ENCODE measurements at regions not wholly inside any gene's neighbourhood (a gene's known extent, or its start where the extent isn't known, plus 50 kb on each side); places are given as distances from the start of the nearest gene placed in this dataset.
"Not testable (repeated sequence)": the region's sequence is repeated elsewhere in the genome, so short reads cannot be mapped to it uniquely, and the experiment has no call there.

GRCh38 chr7:68185631-68186456 is 1189.2 kb downstream of the TYW1 start:
- H3K9me3 ChIP-seq: no peaks in the 10 kb centered on the region
- no peaks in the 10 kb centered on the region for H3K4me1 ChIP-seq (ENCODE audit: insufficient read depth)
- no peak overlapping the region for H3K27ac ChIP-seq
- WGBS, 3 donors: 30 to 52% (median 38%) methylated on average over 16 of the region's 16 CpGs
- H3K4me3 ChIP-seq: no peak overlapping the region
- DNase-seq: no peak
- no peaks in the 10 kb centered on the region for H3K27me3 ChIP-seq
- intact Hi-C loops (cut with DNase I): no loop called here
- no peak for TF ChIP-seq EP300 (IDR thresholded peaks at IDR 0.05)
- TF ChIP-seq, protein P1, sequence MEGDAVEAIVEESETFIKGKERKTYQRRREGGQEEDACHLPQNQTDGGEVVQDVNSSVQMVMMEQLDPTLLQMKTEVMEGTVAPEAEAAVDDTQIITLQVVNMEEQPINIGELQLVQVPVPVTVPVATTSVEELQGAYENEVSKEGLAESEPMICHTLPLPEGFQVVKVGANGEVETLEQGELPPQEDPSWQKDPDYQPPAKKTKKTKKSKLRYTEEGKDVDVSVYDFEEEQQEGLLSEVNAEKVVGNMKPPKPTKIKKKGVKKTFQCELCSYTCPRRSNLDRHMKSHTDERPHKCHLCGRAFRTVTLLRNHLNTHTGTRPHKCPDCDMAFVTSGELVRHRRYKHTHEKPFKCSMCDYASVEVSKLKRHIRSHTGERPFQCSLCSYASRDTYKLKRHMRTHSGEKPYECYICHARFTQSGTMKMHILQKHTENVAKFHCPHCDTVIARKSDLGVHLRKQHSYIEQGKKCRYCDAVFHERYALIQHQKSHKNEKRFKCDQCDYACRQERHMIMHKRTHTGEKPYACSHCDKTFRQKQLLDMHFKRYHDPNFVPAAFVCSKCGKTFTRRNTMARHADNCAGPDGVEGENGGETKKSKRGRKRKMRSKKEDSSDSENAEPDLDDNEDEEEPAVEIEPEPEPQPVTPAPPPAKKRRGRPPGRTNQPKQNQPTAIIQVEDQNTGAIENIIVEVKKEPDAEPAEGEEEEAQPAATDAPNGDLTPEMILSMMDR (IDR thresholded peaks at IDR 0.05): no peak
- TF ChIP-seq POLR2A (IDR thresholded peaks at IDR 0.05): no peak
- no peaks in the 10 kb centered on the region for H3K36me3 ChIP-seq

- no peak for DNase-seq
- no peaks in the 10 kb centered on the region for H3K27me3 ChIP-seq
- H3K27ac ChIP-seq: no peak overlapping the region
- intact Hi-C loops (cut with DNase I): no loop called here
- no peak overlapping the region for H3K4me3 ChIP-seq
- H3K36me3 ChIP-seq: no peaks in the 10 kb centered on the region
- TF ChIP-seq POLR2A (IDR thresholded peaks at IDR 0.05) (no peak), EP300 (IDR thresholded peaks at IDR 0.05) (no peak)
- TF ChIP-seq, protein P1 (IDR thresholded peaks at IDR 0.05): no peak
- WGBS, 3 donors: 72 to 82% (median 79%) methylated on average over 7 of the region's 7 CpGs
- H3K9me3 ChIP-seq: no peaks in the 10 kb centered on the region
- H3K4me1 ChIP-seq (ENCODE audit: insufficient read depth): no peaks in the 10 kb centered on the region
Observed at GRCh38 chr7:68187532-68187931, 1190.9 kb downstream of the TYW1 start.

- TF ChIP-seq EP300 (IDR thresholded peaks at IDR 0.05): no peak
- TF ChIP-seq, protein P1 (IDR thresholded peaks at IDR 0.05): no peak
- no peak for TF ChIP-seq POLR2A (IDR thresholded peaks at IDR 0.05)
- no peak overlapping the region for H3K4me3 ChIP-seq
- intact Hi-C loops (cut with DNase I): no loop called here
- peak in 1 of 5 donors; percentile 9 for DNase-seq
- H3K4me1 ChIP-seq (ENCODE audit: insufficient read depth): no peaks in the 10 kb centered on the region
- H3K27ac ChIP-seq: peak overlapping the region in 1 of 2 donors; percentile 38
- WGBS, 3 donors: 4 to 9% (median 8%) methylated on average over 5 of the region's 5 CpGs
- no peaks in the 10 kb centered on the region for H3K27me3 ChIP-seq
- H3K36me3 ChIP-seq: no peaks in the 10 kb centered on the region
- no peaks in the 10 kb centered on the region for H3K9me3 ChIP-seq
Observed at GRCh38 chr7:68192941-68193340, 1196.3 kb downstream of the TYW1 start.

GRCh38 chr7:68195642-68196041 is 1199.0 kb downstream of the TYW1 start:
- 96 to 99% (median 97%) methylated on average over 2 of the region's 2 CpGs for WGBS, 3 donors
- intact Hi-C loops (cut with DNase I); H3K9me3 ChIP-seq; H3K4me3 ChIP-seq; DNase-seq; H3K36me3 ChIP-seq; H3K27ac ChIP-seq; H3K4me1 ChIP-seq (ENCODE audit: insufficient read depth); H3K27me3 ChIP-seq: not testable (repeated sequence)

DNA sequence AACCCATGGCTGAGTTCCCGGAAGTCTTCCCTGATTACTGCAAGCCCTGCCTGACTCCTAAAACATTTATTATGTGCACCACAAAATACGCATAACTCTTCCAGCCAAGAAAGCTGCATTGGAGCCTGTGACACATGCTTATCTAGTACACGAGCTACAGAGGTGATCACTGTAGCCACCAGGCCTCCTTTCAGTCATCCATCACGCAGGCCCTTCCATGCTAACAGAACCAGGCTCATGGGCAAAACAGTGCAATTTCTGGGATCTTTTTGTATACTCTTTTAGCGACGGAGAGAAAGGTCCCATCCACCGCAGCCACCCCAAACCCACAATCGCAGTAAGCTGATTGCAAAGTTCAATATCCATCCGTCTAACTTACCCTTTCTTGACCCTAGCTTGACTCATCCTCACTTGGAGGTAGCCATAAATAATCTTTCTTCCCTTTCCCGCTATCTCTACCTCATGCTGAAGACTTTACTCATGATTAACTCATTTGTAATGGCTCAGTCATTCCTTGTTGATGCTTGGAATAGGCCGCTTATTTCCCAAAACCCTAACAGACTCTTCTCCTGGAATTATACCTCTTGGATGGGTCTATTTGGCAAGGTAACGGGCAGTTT is 1203.5 kb downstream of the TYW1 start:
- Histone ChIP-seq H3K9me3 (no peaks in the 10 kb centered on the region), H3K36me3 (no peaks in the 10 kb centered on the region), H3K27ac (no peak overlapping the region), H3K4me3 (no peak overlapping the region), H3K4me1 (ENCODE audit: insufficient read depth) (no peaks in the 10 kb centered on the region), H3K27me3 (no peaks in the 10 kb centered on the region)
- DNase-seq: no peak
- no peak for TF ChIP-seq EP300 (IDR thresholded peaks at IDR 0.05)
- TF ChIP-seq, protein P1 (IDR thresholded peaks at IDR 0.05): no peak
- TF ChIP-seq POLR2A (IDR thresholded peaks at IDR 0.05): no peak
- intact Hi-C loops (cut with DNase I): no loop called here
- 73 to 78% (median 77%) methylated on average over 12 of the region's 12 CpGs for WGBS, 3 donors

Measured in ovary (tissue), 7 donors.